ENCODE measurements at regions not wholly inside any gene's neighbourhood (a gene's known extent, or its start where the extent isn't known, plus 50 kb on each side); places are given as distances from the start of the nearest gene placed in this dataset.

GRCh38 chr12:75767957-75768356, 256.5 kb upstream of the KRR1 start:
- no peak for TF ChIP-seq ZNF26 (tag by site-specific recombination; IDR thresholded peaks at IDR 0.05)
- no peak for TF ChIP-seq CTCF (tag by site-specific recombination; IDR thresholded peaks at IDR 0.05)
- no peak for TF ChIP-seq ZNF274 (IDR thresholded peaks at IDR 0.05; ENCODE audit: low read length)
- TF ChIP-seq ZNF274 (tag by site-specific recombination; IDR thresholded peaks at IDR 0.05; ENCODE audit: borderline replicate concordance), result no peak
- no peak for TF ChIP-seq ZNF398 (tag by site-specific recombination; IDR thresholded peaks at IDR 0.05)
- no peak for TF ChIP-seq ZNF837 (tag by site-specific recombination; IDR thresholded peaks at IDR 0.05)
- TF ChIP-seq ZEB2 (tag by site-specific recombination; IDR thresholded peaks at IDR 0.05), result no peak
- TF ChIP-seq ZNF184 (tag by site-specific recombination; IDR thresholded peaks at IDR 0.05), result no peak
- TF ChIP-seq OSR2 (tag by site-specific recombination; IDR thresholded peaks at IDR 0.05), result no peak
- no peak for TF ChIP-seq ZNF580 (tag by site-specific recombination; IDR thresholded peaks at IDR 0.05)
- no peak for TF ChIP-seq FEZF1 (tag by site-specific recombination; IDR thresholded peaks at IDR 0.05)
- TF ChIP-seq ZNF629 (tag by site-specific recombination; IDR thresholded peaks at IDR 0.05), result no peak
